Transverse colon (tissue), 4 donors: ENCODE measurements at regions not wholly inside any gene's neighbourhood (a gene's known extent, or its start where the extent isn't known, plus 50 kb on each side); places are given as distances from the start of the nearest gene placed in this dataset.

Source experiments
- POLR2AphosphoS5 ChIP-seq, 3 donors: sonication (generic); formaldehyde crosslinking; IDR thresholded peaks; one replicate each; pipeline ENCODE4 v1.6.1; 2016; ENCODE audit warnings: antibody characterized with exemption in 3 of 3
- TF ChIP-seq, protein P1 (sequence below), 5 experiments: fragments of 200-600 bp in 3 of 5; fragments of 450-650 bp in 2 of 5; sonication (generic) in 3 of 5; IDR thresholded peaks; 1 replicate in 2 of 5; 2 replicates in 3 of 5; pipeline ENCODE4 v1.5.1; 2016 to 2017; ENCODE audit warnings: antibody characterized with exemption in 5 of 5, inconsistent platforms in 3 of 5, mild to moderate bottlenecking in 2 of 5, moderate library complexity in 1 of 5

- TF ChIP-seq, protein P1, sequence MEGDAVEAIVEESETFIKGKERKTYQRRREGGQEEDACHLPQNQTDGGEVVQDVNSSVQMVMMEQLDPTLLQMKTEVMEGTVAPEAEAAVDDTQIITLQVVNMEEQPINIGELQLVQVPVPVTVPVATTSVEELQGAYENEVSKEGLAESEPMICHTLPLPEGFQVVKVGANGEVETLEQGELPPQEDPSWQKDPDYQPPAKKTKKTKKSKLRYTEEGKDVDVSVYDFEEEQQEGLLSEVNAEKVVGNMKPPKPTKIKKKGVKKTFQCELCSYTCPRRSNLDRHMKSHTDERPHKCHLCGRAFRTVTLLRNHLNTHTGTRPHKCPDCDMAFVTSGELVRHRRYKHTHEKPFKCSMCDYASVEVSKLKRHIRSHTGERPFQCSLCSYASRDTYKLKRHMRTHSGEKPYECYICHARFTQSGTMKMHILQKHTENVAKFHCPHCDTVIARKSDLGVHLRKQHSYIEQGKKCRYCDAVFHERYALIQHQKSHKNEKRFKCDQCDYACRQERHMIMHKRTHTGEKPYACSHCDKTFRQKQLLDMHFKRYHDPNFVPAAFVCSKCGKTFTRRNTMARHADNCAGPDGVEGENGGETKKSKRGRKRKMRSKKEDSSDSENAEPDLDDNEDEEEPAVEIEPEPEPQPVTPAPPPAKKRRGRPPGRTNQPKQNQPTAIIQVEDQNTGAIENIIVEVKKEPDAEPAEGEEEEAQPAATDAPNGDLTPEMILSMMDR (IDR thresholded peaks at IDR 0.05): no peak
- TF ChIP-seq POLR2AphosphoS5 (IDR thresholded peaks at IDR 0.05): no peak
Observed at GRCh38 chr18:32583431-32583830, 112.7 kb upstream of the GAREM1 start.
